GM19043 (cell line): ENCODE measurements at regions not wholly inside any gene's neighbourhood (a gene's known extent, or its start where the extent isn't known, plus 50 kb on each side); places are given as distances from the start of the nearest gene placed in this dataset.
A peak's percentile ranks its signal among the peaks of the same experiment; 100 is the strongest.
"Not testable (repeated sequence)": the region's sequence is repeated elsewhere in the genome, so short reads cannot be mapped to it uniquely, and the experiment has no call there.

Experiments
- ATAC-seq: cut with Tn5 transposase; IDR thresholded peaks from one replicate; pipeline ENCODE4 v1.9.1; 2021; ENCODE audit warnings: low read depth; ENCODE audit not compliant: unreplicated experiment

DNA sequence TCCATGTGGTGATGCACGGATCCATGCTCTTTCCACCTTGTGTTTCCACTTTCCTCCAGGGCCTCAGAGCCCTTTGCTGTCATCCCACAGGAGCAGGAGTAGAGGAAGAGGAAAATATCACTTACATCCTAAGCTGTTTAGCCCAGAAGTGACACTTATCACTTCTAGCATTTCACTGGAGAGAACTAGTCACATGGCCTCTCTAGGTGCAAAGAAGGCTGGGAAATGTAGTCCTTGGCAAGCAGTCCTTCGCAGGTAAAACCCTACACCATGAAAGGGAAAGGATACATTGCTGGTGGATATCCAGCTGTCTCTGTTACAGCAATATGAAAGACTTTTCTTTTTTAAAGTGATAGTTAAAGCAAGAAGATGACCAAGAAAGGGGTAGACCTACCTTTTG is 185.9 kb downstream of the RGS9 start:
- no peak for ATAC-seq

DNA sequence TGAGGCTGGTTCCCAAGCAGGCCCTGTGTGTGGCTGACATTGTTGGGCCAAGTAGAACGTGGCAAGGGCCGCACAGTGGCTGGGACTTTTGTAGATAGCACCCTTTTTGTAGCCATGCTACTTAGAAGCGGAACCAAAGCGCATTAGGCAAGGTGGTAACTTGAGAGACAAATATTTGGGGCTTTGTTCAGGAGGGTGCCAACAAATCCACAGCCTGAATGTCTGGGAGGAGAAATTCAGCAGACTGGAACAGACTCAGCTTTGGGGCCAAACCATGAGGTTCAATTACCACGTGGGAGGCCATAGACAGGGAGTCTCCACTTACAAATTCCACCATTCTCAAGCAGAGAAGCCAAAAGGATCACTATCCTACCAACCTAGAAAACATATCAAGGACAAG is 183.7 kb downstream of the RGS9 start:
- no peak for ATAC-seq

DNA sequence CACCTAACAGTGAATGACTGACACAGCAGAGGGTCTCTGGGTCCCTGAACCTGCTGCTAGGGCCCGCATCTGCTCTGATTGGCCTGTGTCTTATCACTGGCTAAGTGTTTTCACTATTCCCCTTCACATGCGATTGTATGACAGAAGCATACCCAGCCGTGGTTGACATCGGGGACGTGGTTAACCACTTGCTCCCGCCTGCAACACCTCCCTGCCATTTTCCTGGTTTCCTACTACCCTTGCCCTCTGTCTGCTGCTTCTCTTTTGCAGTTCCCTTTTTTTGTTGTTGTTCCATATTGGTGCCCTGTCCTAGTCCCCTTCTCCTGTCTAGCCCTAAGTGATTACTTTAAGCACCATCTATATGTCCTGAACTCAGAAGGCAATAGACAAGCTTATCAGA is 177.0 kb downstream of the RGS9 start:
- no peak for ATAC-seq

DNA sequence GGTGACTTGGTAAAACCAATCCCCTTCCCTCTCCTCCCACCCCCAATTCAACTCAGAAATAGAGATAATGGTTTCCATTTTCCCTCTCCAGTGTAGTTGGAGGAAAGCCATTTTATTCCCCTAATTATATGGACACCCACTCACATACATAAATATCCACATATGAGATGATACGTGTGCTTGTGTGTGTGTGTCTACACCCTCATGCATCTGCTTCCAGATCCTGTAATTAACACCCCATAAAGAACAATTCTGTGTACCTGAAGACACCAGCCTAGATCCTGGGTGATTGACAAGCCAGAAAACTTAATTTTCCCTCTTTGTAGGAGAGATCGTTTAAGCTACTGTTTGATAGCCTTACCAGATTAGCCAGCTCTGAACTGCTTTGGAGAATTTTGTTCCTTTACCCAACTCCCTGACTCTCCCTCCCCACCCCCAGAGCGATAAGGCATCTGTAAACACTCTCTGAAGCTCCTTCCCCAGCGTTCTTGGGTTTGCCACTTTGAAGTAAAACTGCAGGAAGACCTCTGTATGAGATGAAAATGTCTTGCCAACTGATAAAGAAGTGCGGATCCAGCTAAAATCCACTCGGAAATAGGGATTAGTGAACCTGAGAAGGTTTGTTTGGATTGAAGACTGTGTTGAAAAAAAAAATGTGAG is 175.7 kb downstream of the RGS9 start:
- ATAC-seq = no peak

GRCh38 chr17:65311261-65311660 is 174.1 kb downstream of the RGS9 start:
- ATAC-seq = no peak

- no peak for ATAC-seq
Observed at GRCh38 chr17:65307961-65308316, 170.8 kb downstream of the RGS9 start.

DNA sequence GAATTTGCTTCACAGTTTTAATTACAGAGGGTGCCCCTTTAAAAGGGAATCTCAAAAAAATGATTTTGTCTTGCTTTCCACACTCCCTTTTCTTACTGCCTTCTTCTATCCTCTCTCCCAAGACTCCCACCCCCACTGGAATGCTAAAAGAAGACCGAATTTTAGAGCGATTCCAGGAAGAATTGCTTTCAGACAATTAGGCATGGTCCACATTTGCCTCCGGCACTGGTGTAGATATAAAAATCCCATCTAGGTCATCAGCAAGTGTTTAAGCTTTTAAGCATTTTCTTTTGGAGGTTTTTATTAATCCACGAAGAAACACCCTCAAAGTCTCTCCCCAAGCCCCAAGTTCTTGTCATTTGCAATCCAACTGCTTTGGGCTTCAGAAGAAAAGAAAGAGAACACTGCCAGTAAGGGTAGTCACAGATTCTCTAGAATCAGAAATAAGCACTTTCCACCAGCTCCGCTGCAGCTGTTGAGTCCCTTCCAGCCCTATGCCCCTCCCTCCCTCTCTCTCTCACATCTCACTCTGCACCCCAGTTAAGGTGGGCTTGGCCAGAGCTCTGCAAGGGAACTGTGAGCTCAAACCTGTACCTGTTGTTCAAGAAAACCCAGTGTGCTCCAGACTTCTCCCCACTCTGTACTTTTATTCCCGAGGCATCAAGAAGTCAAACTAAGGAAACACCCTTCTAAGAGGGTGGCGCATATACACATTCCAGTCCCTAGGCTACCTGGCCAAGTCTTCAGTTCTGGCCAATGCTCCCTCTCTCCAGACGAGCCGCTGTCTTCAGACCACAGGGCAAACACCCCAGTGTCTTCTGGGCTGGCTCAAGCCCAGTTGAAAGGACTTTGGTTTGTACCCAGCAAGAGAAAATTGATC is 170.2 kb downstream of the RGS9 start:
- no peak for ATAC-seq

DNA sequence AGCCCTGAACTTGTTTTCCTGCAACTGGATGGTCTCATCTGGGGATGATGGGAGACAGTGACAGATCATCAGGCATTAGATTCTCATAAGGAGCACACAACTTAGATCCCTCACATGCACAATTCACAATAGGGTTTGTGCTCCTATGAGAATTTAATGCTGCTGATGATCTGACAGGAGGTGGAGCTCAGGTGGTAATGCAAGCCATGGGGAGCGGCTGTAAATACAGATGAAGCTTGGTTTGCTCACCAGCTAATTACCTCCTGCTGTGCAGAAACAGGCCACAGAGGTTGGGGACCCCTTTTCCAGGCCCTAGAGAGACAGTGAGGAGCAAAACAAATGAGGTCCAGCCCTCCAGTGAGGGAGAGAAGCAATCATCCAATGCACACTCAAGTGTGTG is 168.6 kb downstream of the RGS9 start:
- ATAC-seq = no peak

DNA sequence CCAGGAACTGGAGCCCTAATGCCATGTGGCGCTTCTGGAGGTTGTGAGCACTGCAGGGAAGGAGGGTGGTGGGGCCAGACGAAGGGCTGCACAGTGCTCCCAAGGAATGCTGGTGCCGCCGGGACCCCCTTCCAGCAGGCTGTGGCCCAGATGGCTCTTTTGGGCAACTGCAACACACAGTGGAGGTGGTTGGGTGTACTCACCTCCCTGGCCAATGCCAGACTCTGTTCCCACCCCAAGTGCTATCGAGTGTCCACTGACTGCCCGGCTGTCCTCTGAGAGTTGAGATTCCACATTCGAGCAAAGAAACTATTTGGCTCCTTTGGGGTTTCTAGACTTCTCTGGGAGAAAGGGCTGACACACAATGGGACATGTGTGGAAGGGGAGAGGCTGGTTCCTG is 167.9 kb downstream of the RGS9 start:
- ATAC-seq = no peak

GRCh38 chr17:65301882-65302281 is 164.7 kb downstream of the RGS9 start:
- not testable (repeated sequence) for ATAC-seq

DNA sequence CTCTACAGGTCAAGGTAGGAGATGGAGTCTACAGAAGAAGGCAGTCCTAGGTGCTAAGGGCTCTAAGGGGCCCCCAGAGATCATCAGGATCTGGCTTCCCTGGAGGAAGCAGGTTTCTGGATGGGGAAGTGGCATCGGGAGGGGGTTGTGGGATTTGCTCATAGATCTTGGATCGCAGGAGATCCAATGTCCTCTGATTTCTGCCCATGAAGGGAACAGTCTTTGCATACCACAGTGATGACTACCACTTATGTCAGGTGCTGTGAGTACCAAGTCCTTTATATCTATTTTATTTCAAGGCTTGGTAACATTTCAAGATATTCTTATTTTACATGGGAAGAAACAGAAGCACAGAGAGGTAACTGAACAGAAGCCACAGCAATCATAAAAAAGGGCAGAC is 164.0 kb downstream of the RGS9 start:
- no peak for ATAC-seq

GRCh38 chr17:65297916-65298315 is 160.7 kb downstream of the RGS9 start:
- no peak for ATAC-seq

- ATAC-seq = no peak
Observed at GRCh38 chr17:65297384-65297783, 160.2 kb downstream of the RGS9 start.

- peak; percentile 49 for ATAC-seq
Observed at GRCh38 chr17:65294181-65294719, 157.1 kb downstream of the RGS9 start.

GRCh38 chr17:65293584-65294180 is 156.5 kb downstream of the RGS9 start:
- ATAC-seq = no peak

DNA sequence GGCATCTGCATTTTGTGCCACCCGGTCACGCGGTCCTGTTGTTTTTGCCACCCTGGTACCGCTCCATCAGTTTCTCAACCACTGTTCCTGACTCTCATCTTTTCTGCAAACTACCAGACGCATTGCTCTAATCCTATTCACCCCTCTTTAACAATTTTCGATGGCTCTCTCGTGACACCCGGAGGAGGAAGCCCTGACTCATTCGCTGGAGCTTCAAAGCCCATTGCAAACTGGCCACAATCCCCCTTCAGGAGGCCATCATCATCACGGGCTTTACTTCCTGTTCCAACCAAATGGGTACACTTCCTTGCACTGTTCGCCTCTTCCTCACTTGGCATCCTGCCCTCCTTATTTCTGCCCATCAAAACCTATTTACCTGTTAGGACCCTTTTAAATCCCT is 155.3 kb downstream of the RGS9 start:
- no peak for ATAC-seq

GRCh38 chr17:65291301-65291700 is 154.1 kb downstream of the RGS9 start:
- not testable (repeated sequence) for ATAC-seq

DNA sequence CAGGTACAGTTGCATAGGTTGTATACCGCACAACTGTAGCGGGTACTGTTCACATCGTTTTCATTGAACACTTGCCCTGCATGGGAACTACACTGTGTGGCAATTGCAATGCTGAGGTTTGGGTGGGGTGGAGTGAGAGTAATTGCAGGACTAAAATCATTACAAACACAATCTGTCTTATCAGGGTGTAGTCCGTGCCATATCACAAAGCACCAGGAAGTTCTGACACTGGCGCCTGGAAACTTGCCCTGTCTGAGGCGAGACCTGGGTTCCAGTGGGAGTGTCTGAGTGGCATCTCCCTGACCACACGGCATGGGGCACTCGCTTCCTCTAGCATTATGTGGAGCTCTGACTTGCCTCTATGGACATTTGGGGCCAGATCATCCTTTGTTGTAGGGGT is 153.4 kb downstream of the RGS9 start:
- no peak for ATAC-seq

- no peak for ATAC-seq
Observed at GRCh38 chr17:65290056-65290455, 152.9 kb downstream of the RGS9 start.

DNA sequence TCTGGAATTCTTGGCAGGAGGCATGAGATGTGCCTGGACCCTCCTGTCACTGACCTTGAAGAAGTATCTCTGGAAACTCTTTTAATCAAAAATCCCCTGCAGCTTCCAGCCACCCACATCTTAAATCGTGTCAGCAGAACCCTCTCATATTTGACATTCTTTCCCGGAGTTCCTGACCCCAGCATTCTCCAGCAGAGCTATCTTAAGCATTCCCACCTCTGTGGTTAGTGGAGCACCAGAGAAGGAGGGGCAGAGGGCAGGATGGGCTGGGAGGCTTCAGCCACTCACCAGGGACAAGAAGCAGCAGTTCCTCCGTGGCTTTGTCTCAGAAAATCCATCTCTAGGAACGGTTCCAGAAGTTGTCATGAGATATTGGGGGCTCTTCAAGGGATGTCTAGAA is 149.9 kb downstream of the RGS9 start:
- no peak for ATAC-seq

- no peak for ATAC-seq
Observed at GRCh38 chr17:65283704-65284103, 146.5 kb downstream of the RGS9 start.

DNA sequence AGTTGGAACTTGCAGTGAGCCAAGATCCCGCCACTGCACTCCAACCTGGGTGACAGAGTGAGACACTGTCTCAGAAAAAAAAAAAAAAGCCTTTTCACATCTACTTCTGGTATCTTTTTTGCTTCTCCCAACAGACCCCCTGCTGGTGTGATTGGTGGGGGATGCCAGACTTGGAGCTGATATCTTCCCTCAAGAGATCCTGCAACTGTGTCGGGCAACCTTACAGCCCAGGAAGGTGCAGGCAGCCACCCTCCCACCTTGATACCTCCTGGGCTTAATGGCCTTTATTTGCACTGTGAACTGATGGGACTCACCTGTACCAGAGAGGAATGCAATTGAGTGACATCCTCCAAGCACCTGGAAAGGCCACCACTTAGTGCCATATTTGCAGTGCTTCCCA is 142.3 kb downstream of the RGS9 start:
- ATAC-seq = no peak
